ENCODE measurements at regions not wholly inside any gene's neighbourhood (a gene's known extent, or its start where the extent isn't known, plus 50 kb on each side); places are given as distances from the start of the nearest gene placed in this dataset.
"Not testable (repeated sequence)": the region's sequence is repeated elsewhere in the genome, so short reads cannot be mapped to it uniquely, and the experiment has no call there.

DNA sequence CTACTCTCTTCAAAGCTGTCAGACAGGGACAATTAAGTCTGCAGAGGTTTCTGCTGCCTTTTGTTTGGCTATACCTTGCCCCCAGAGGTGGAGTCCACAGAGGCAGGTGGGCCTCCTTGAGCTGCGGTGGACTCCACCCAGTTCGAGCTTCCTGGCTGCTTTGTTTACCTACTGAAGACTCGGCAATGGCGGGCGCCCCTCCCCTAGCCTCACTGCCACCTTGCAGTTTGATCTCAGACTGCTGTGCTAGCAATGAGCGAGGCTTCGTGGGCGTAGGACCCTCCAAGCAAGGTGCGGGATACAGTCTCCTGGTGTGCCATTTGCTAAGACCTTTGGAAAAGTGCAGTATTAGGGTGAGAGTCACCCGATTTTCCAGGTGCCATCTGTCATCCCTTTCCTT lies 124.9 kb downstream of the CRYBB2 start:
- H3K4me1 ChIP-seq (ENCODE audit: low read depth); H3K36me3 ChIP-seq (ENCODE audit: low read depth); DNase-seq; H3K4me3 ChIP-seq; intact Hi-C loops (cut with DNase I, micrococcal nuclease); H3K9me3 ChIP-seq; ATAC-seq: not testable (repeated sequence)

DNA sequence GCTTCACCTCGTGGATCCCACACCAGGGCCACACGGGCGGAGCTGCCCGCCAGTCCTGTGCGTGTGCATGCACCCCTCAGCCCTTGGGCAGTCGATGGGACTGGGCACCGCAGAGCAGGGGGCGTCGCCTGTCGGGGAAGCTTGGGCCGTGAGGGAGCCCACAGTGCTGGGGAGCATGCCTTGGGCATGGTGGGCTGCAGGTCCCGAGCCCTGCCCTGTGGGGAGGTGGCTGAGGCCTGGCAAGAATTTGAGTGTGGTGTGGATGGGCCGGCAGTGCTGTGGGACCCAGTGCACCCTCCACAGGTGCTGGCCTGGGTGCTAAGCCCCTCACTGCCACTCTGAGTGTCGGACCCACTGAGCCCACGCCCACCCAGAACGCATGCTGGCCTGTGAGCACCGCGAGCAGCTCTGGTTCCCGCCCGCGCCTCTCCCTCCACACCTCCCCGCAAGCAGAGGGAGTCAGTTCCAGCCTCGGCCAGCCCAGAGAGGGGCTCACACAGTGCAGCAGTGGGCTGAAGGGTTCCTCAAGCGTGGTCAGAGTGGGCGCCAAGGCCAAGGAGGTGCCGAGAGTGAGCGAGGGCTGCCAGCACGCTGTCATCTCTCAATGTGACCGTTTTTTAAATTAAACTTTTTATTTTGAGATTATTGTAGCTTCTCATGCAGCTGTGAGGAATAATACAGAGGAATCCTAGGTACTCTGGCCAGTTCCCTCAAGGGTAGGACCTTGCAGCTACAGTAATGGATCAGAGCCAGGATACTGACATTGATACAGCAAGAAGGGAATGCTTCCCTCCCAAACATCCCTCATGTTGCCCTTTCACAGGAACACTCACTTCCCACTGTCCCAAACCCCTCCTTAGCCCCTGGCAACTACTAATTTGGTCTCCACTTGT lies 127.7 kb downstream of the CRYBB2 start:
- no peak for ATAC-seq
- H3K36me3 ChIP-seq (ENCODE audit: low read depth), result no peaks in the 10 kb centered on the region

GRCh38 chr22:25347752-25348102 lies 128.3 kb downstream of the CRYBB2 start:
- no peak for TF ChIP-seq CTCF (IDR thresholded peaks at IDR 0.05)
- no peak overlapping the region for H3K4me3 ChIP-seq
- no peaks in the 10 kb centered on the region for H3K4me1 ChIP-seq (ENCODE audit: low read depth)
- DNase-seq (no peak), ATAC-seq (no peak)
- no peaks in the 10 kb centered on the region for H3K36me3 ChIP-seq (ENCODE audit: low read depth)
- H3K9me3 ChIP-seq, result peaks cover 4% of the 10 kb centered on the region
- intact Hi-C loops (cut with DNase I, micrococcal nuclease), result no loop called here

More for the DNA sequence above, 127.7 kb downstream of the CRYBB2 start:
- no peak overlapping the region for H3K4me3 ChIP-seq
- intact Hi-C loops (cut with DNase I, micrococcal nuclease), result no loop called here
- TF ChIP-seq CTCF (IDR thresholded peaks at IDR 0.05), result no peak
- peak in 1 of 3 donors; percentile 35 for DNase-seq
- H3K4me1 ChIP-seq (ENCODE audit: low read depth), result no peaks in the 10 kb centered on the region
- peaks cover 5% of the 10 kb centered on the region for H3K9me3 ChIP-seq

DNA sequence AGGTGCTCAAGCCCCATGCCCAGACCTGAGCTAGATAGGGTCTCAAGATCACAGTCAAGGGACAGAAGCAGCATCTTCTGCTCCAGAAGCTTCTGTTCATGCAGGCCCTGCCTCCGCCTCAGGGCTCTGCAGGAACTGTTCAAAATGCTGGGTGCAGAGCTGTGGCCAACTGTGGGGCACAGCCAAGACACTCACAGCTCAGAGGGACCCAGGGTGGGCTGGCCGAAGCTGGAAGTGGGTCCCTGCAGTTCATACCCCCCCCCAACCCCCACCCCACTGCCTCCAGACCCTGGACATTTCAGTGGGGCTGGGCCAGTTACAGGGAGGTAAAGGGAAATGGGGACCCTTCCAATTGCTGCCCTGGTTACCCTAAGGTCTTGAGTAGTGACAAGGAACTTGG lies 129.0 kb downstream of the CRYBB2 start:
- no peak for ATAC-seq
- Histone ChIP-seq H3K36me3 (ENCODE audit: low read depth) (no peaks in the 10 kb centered on the region), H3K4me1 (ENCODE audit: low read depth) (no peaks in the 10 kb centered on the region), H3K4me3 (no peak overlapping the region), H3K9me3 (peaks cover 2% of the 10 kb centered on the region)
- no peak for TF ChIP-seq CTCF (IDR thresholded peaks at IDR 0.05)
- intact Hi-C loops (cut with DNase I, micrococcal nuclease), result no loop called here
- DNase-seq, result no peak

DNA sequence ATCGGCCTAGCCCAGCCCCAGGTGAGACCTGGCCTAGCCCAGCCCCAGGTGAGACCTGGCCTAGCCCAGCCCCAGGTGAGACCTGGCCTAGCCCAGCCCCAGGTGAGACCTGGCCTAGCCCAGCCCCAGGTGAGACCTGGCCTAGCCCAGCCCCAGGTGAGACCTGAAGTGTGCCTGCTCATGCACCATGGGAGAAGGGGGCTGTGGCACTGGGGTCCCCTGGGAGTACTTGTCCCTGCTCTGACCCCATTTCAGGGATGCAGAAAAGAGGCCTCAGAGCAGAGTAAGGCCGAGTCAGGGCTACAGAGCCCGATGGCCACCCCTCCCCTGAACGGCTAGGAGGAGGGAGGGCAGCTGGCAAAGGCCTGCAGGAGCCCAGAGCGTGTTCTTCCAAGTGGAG lies 129.6 kb downstream of the CRYBB2 start:
- ATAC-seq; intact Hi-C loops (cut with DNase I, micrococcal nuclease); H3K9me3 ChIP-seq; H3K4me3 ChIP-seq; H3K36me3 ChIP-seq (ENCODE audit: low read depth); H3K4me1 ChIP-seq (ENCODE audit: low read depth): not testable (repeated sequence)
- peak in 1 of 3 donors; percentile 37 for DNase-seq

DNA sequence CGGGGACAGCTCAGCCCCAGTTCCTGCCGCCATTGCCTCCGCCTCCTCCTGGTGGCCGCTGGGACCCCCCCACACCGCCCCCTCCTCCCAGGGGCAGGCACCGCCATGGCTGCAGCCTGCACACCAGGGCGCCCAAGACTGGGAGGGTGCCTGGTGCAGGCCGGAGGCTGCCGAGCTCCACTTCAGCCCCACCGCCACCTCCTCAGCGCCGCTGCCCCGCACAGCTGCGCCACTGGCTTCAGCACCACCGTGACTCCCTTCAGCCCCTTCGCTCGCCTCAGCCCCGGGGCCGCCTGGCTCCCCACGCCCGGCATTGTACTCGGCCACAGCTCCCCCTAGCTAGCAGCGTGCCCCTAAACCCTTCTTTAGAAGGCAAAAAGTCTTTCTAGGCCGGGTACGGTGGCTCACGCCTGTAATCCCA lies 131.1 kb downstream of the CRYBB2 start:
- Histone ChIP-seq H3K9me3 (no peaks in the 10 kb centered on the region), H3K4me3 (no peak overlapping the region), H3K4me1 (ENCODE audit: low read depth) (no peaks in the 10 kb centered on the region), H3K36me3 (ENCODE audit: low read depth) (peaks cover 9% of the 10 kb centered on the region)
- DNase-seq (no peak), ATAC-seq (no peak)
- intact Hi-C loops (cut with DNase I, micrococcal nuclease), result no loop called here
- TF ChIP-seq CTCF (IDR thresholded peaks at IDR 0.05), result no peak

Data from mucosa of descending colon (tissue), 3 donors.